ENCODE measurements at regions not wholly inside any gene's neighbourhood (a gene's known extent, or its start where the extent isn't known, plus 50 kb on each side); places are given as distances from the start of the nearest gene placed in this dataset.

- TF ChIP-seq, protein P1, sequence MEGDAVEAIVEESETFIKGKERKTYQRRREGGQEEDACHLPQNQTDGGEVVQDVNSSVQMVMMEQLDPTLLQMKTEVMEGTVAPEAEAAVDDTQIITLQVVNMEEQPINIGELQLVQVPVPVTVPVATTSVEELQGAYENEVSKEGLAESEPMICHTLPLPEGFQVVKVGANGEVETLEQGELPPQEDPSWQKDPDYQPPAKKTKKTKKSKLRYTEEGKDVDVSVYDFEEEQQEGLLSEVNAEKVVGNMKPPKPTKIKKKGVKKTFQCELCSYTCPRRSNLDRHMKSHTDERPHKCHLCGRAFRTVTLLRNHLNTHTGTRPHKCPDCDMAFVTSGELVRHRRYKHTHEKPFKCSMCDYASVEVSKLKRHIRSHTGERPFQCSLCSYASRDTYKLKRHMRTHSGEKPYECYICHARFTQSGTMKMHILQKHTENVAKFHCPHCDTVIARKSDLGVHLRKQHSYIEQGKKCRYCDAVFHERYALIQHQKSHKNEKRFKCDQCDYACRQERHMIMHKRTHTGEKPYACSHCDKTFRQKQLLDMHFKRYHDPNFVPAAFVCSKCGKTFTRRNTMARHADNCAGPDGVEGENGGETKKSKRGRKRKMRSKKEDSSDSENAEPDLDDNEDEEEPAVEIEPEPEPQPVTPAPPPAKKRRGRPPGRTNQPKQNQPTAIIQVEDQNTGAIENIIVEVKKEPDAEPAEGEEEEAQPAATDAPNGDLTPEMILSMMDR (IDR thresholded peaks at IDR 0.05), result no peak
- TF ChIP-seq POLR2A (IDR thresholded peaks at IDR 0.05), result no peak
These were observed 493.3 kb upstream of the SYT1 start for GRCh38 chr12:78371284-78371683.

Measured in thyroid gland (tissue), 4 donors.